Stimulated activated CD4-positive, alpha-beta T cell treated with anti-CD3 and anti-CD28 coated beads, Interleukin-2, amount 100 ng/mL, for 4 hours (primary cell): ENCODE measurements at regions not wholly inside any gene's neighbourhood (a gene's known extent, or its start where the extent isn't known, plus 50 kb on each side); places are given as distances from the start of the nearest gene placed in this dataset.

Source experiments
- DNase-seq: peaks from one replicate; pipeline ENCODE4 v3.0.0-alpha.2; 2020; ENCODE audit warnings: low read depth

- no peak for DNase-seq
Observed at GRCh38 chr2:111710613-111711012, 173.4 kb downstream of the ANAPC1 start.

- DNase-seq = no peak
Observed at GRCh38 chr2:111711270-111711669, 172.7 kb downstream of the ANAPC1 start.

- no peak for DNase-seq
Observed at GRCh38 chr2:111712361-111712760, 171.6 kb downstream of the ANAPC1 start.

- DNase-seq = no peak
Observed at GRCh38 chr2:111712940-111713515, 171.0 kb downstream of the ANAPC1 start.

- DNase-seq = no peak
Observed at GRCh38 chr2:111715987-111716904, 167.7 kb downstream of the ANAPC1 start.

- no peak for DNase-seq
Observed at GRCh38 chr2:111716905-111717775, 166.9 kb downstream of the ANAPC1 start.
